K562 (cell line): ENCODE measurements at regions not wholly inside any gene's neighbourhood (a gene's known extent, or its start where the extent isn't known, plus 50 kb on each side); places are given as distances from the start of the nearest gene placed in this dataset.
"Not testable (repeated sequence)": the region's sequence is repeated elsewhere in the genome, so short reads cannot be mapped to it uniquely, and the experiment has no call there.

ENCODE experiments used
- ATAC-seq: fragments of 200-7000 bp; cut with Tn5 transposase; 3 replicates; pipeline ENCODE4 v1.9.1; 2020; ENCODE audit warnings: moderate library complexity
- BruUV-seq: library from RNA; stranded (reverse); fragments of 400-500 nt; replicated peaks from 2 replicates; lab custom pipeline; 2021; lab: Mats Ljungman, UMichigan
- CTCF ChIA-PET: fragments of 300-600 bp; formaldehyde crosslinking; extraction: SDS; loops from one replicate; lab custom pipeline; 2021; ENCODE audit warnings: low intra/inter-chr PET ratio; lab: Yijun Ruan, JAX
- POLR2A ChIA-PET: fragments of 300-600, 350-650 bp; sonication (Branson Sonifier 250); formaldehyde crosslinking; extraction: SDS; loops from one replicate; lab custom pipeline; 2021; ENCODE audit warnings: antibody characterized with exemption, inconsistent platforms; lab: Yijun Ruan, JAX
- DNase-seq, 4 experiments: peaks; one replicate each; pipeline versions ENCODE4 v3.0.0 to v3.0.0-alpha.2; 2011 to 2018; ENCODE audit warnings: low spot score in 3 of 4, mixed read lengths in 3 of 4; ENCODE audit errors: extremely low read depth in 1 of 4
- FAIRE-seq: peaks from 2 replicates; lab custom pipeline; 2011; peaks lifted over from hg19 to GRCh38; lab: Jason Lieb, UNC
- H2AFZ ChIP-seq: 2 replicates; pipeline ENCODE4 v1.6.0; 2011; ENCODE audit warnings: low read depth, low read length, control low read depth, inconsistent platforms
- H3K27ac ChIP-seq: fragments of 200-600 bp; 3 replicates; pipeline ENCODE4 v1.8.0; 2011; ENCODE audit warnings: low read depth, mild to moderate bottlenecking, control low read depth, inconsistent platforms, low read length, moderate library complexity, mixed read lengths; ENCODE audit errors: extremely low read depth
- H3K27me3 ChIP-seq, 2 experiments: fragments of 300-600 bp in 1 of 2; 2 replicates in 1 of 2; 3 replicates in 1 of 2; pipeline versions ENCODE4 v1.6.0 to v1.8.0; 2011; ENCODE audit warnings: inconsistent platforms in 2 of 2, low read length in 2 of 2, mild to moderate bottlenecking in 1 of 2, mixed read lengths in 1 of 2, moderate library complexity in 1 of 2; ENCODE audit not compliant: control insufficient read depth in 2 of 2, insufficient read depth in 2 of 2
- H3K36me3 ChIP-seq: fragments of 300-600 bp; 3 replicates; pipeline ENCODE4 v1.8.0; 2011; ENCODE audit warnings: mild to moderate bottlenecking, low read length, inconsistent platforms; ENCODE audit not compliant: control insufficient read depth, insufficient read depth
- H3K4me1 ChIP-seq, 2 experiments: fragments of 200-600 bp in 1 of 2; replicated peaks in 1 of 2; 2 replicates in 1 of 2; 3 replicates in 1 of 2; pipeline versions ENCODE4 v1.5.1 to v1.8.0; 2011; ENCODE audit warnings: inconsistent platforms in 2 of 2, low read length in 2 of 2, mild to moderate bottlenecking in 1 of 2, mixed read lengths in 1 of 2, moderate library complexity in 1 of 2; ENCODE audit not compliant: control insufficient read depth in 2 of 2, insufficient read depth in 2 of 2
- H3K4me2 ChIP-seq: 2 replicates; pipeline ENCODE4 v1.6.1; 2011; ENCODE audit warnings: low read length, control low read depth, inconsistent platforms, mixed read lengths; ENCODE audit not compliant: insufficient read depth
- H3K4me3 ChIP-seq: fragments of 200-600 bp; sonication (generic), shearing (Covaris generic); 2 replicates; pipeline ENCODE4 v1.5.1; 2016; ENCODE audit warnings: control low read depth, inconsistent platforms
- H3K79me2 ChIP-seq: fragments of 200-600 bp; 3 replicates; pipeline ENCODE4 v1.8.0; 2011; ENCODE audit warnings: low read length, inconsistent platforms; ENCODE audit not compliant: control insufficient read depth, insufficient read depth
- H3K9ac ChIP-seq, 2 experiments: 2 replicates each; pipeline versions ENCODE4 v1.6.0 to v1.6.1; 2011; ENCODE audit warnings: low read depth in 2 of 2, low read length in 2 of 2, control low read depth in 1 of 2, inconsistent platforms in 1 of 2, mild to moderate bottlenecking in 1 of 2, mixed read lengths in 1 of 2; ENCODE audit not compliant: insufficient read depth in 1 of 2
- H3K9me1 ChIP-seq: one replicate; pipeline ENCODE4 v1.6.0; 2011; ENCODE audit warnings: inconsistent platforms, mild to moderate bottlenecking, low read length, moderate library complexity; ENCODE audit not compliant: control insufficient read depth, insufficient read depth
- H3K9me3 ChIP-seq: replicated peaks from 2 replicates; pipeline ENCODE4 v1.5.1; 2011; ENCODE audit warnings: low read depth, low read length, inconsistent platforms; ENCODE audit not compliant: control insufficient read depth, insufficient read depth
- H4K20me1 ChIP-seq: replicated peaks from 2 replicates; pipeline ENCODE4 v1.6.1; 2011; ENCODE audit warnings: low read length, inconsistent platforms, mixed read lengths; ENCODE audit not compliant: control insufficient read depth, insufficient read depth
- HDAC2 ChIP-seq: fragments of 450-650 bp; IDR thresholded peaks from 2 replicates; pipeline ENCODE4 v1.6.1; 2016; ENCODE audit warnings: mild to moderate bottlenecking
- MAFF ChIP-seq: IDR thresholded peaks from 2 replicates; pipeline ENCODE4 v1.6.1; 2012; ENCODE audit warnings: low read length, improper control_type of control experiment
- MGA ChIP-seq: fragments of 450-650 bp; IDR thresholded peaks from 2 replicates; pipeline ENCODE4 v1.6.1; 2016; ENCODE audit warnings: mild to moderate bottlenecking, moderate library complexity
- ZNF316 ChIP-seq: fragments of 450-650 bp; IDR thresholded peaks from 2 replicates; pipeline ENCODE4 v1.6.1; 2016
- WGBS: fragments of 100-300 bp; shearing (Covaris generic); methylation state at CpG from one replicate; pipeline ENCODE4 v1.1.6; 2016; ENCODE audit warnings: low coverage, mixed read lengths; ENCODE audit not compliant: insufficient coverage; ENCODE audit errors: missing lambda C conversion rate; 5-methylcytosine and 5-hydroxymethylcytosine counted together
- in situ Hi-C: fragments of 300-500 bp; cut with MboI; formaldehyde crosslinking; loops from 4 replicates; pipeline ENCODE4 v1.15.0; 2018; ENCODE audit warnings: inconsistent platforms, mixed read lengths
- intact Hi-C: fragments of 100-400 bp; cut with micrococcal nuclease; formaldehyde crosslinking; loops from 2 replicates; pipeline ENCODE4 v1.14.2; 2022

GRCh38 chr1:187042538-187042937 is 213.8 kb downstream of the PLA2G4A start:
- H3K4me1 ChIP-seq = no peaks in the 10 kb centered on the region
- H2AFZ ChIP-seq = no peak overlapping the region
- ChIA-PET CTCF (no interaction called here), POLR2A (no interaction called here)
- in situ Hi-C loops = no loop called here
- H3K9ac ChIP-seq = no peak overlapping the region
- no peaks in the 10 kb centered on the region for H3K9me3 ChIP-seq
- peak; percentile 21; the same call in 1 of the 2 replicates for TF ChIP-seq MAFF
- TF ChIP-seq ZNF316 = 0 out of 2 replicates have a peak, but pooled peaks have one; percentile 33
- TF ChIP-seq HDAC2 = no peak
- no peak overlapping the region for H3K4me2 ChIP-seq
- WGBS = 12% methylated on average over 1 of the region's 1 CpG
- ATAC-seq (no peak), FAIRE-seq (no peak), DNase-seq (no peak)
- intact Hi-C loops = no loop called here
- no peaks in the 10 kb centered on the region for H3K9me1 ChIP-seq
- no peaks in the 10 kb centered on the region for H3K36me3 ChIP-seq
- H4K20me1 ChIP-seq = no peaks in the 10 kb centered on the region
- no TSS peak for BruUV-seq
- H3K27me3 ChIP-seq = no peaks in the 10 kb centered on the region
- no peaks in the 10 kb centered on the region for H3K79me2 ChIP-seq
- no peak overlapping the region for H3K4me3 ChIP-seq
- H3K27ac ChIP-seq = no peak overlapping the region

GRCh38 chr1:187043433-187043832 is 214.7 kb downstream of the PLA2G4A start:
- ATAC-seq, H3K9me1 ChIP-seq, H3K4me2 ChIP-seq, FAIRE-seq, H3K79me2 ChIP-seq, BruUV-seq, H3K4me1 ChIP-seq, CTCF ChIA-PET, H3K36me3 ChIP-seq, POLR2A ChIA-PET, intact Hi-C loops, H3K27ac ChIP-seq, H2AFZ ChIP-seq, in situ Hi-C loops, H3K27me3 ChIP-seq, H3K9ac ChIP-seq, DNase-seq, H4K20me1 ChIP-seq, H3K9me3 ChIP-seq, H3K4me3 ChIP-seq: not testable (repeated sequence)
- TF ChIP-seq MGA = peak; percentile 14; the same call in 1 of the 2 replicates
